ENCODE measurements at regions not wholly inside any gene's neighbourhood (a gene's known extent, or its start where the extent isn't known, plus 50 kb on each side); places are given as distances from the start of the nearest gene placed in this dataset.

GRCh38 chr3:147654827-147655226, 245.7 kb downstream of the ZIC1 start:
- TF ChIP-seq EP300 (conservative IDR thresholded peaks at IDR 0.05; ENCODE audit: poor library complexity, severe bottlenecking): no peak
- no peak for TF ChIP-seq EZH2 (IDR thresholded peaks at IDR 0.05; ENCODE audit: borderline replicate concordance, insufficient read depth, low read length, poor library complexity, severe bottlenecking)
- no peak for TF ChIP-seq CTCF (IDR thresholded peaks at IDR 0.05; ENCODE audit: poor library complexity, severe bottlenecking)
- TF ChIP-seq POLR2AphosphoS5 (IDR thresholded peaks at IDR 0.05): no peak
- TF ChIP-seq TAF1 (IDR thresholded peaks at IDR 0.05; ENCODE audit: low read depth): no peak
- TF ChIP-seq, protein P1, sequence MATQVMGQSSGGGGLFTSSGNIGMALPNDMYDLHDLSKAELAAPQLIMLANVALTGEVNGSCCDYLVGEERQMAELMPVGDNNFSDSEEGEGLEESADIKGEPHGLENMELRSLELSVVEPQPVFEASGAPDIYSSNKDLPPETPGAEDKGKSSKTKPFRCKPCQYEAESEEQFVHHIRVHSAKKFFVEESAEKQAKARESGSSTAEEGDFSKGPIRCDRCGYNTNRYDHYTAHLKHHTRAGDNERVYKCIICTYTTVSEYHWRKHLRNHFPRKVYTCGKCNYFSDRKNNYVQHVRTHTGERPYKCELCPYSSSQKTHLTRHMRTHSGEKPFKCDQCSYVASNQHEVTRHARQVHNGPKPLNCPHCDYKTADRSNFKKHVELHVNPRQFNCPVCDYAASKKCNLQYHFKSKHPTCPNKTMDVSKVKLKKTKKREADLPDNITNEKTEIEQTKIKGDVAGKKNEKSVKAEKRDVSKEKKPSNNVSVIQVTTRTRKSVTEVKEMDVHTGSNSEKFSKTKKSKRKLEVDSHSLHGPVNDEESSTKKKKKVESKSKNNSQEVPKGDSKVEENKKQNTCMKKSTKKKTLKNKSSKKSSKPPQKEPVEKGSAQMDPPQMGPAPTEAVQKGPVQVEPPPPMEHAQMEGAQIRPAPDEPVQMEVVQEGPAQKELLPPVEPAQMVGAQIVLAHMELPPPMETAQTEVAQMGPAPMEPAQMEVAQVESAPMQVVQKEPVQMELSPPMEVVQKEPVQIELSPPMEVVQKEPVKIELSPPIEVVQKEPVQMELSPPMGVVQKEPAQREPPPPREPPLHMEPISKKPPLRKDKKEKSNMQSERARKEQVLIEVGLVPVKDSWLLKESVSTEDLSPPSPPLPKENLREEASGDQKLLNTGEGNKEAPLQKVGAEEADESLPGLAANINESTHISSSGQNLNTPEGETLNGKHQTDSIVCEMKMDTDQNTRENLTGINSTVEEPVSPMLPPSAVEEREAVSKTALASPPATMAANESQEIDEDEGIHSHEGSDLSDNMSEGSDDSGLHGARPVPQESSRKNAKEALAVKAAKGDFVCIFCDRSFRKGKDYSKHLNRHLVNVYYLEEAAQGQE (IDR thresholded peaks at IDR 0.05; ENCODE audit: borderline replicate concordance): no peak
- TF ChIP-seq RAD21 (conservative IDR thresholded peaks at IDR 0.05): no peak
- TF ChIP-seq MXI1 (conservative IDR thresholded peaks at IDR 0.05; ENCODE audit: poor library complexity, severe bottlenecking): no peak
